MCF 10A (cell line): ENCODE measurements at regions not wholly inside any gene's neighbourhood (a gene's known extent, or its start where the extent isn't known, plus 50 kb on each side); places are given as distances from the start of the nearest gene placed in this dataset.

Source experiments
- BruUV-seq: library from RNA; stranded (reverse); fragments of 400-500 nt; replicated peaks from 2 replicates; lab custom pipeline; 2021; lab: Mats Ljungman, UMichigan
- CTCF ChIA-PET: fragments of 300-600 bp; sonication (Branson Sonifier 250); formaldehyde crosslinking; extraction: SDS; loops from one replicate; lab custom pipeline; 2021; ENCODE audit warnings: antibody characterized with exemption, inconsistent platforms; lab: Yijun Ruan, JAX
- POLR2A ChIA-PET: fragments of 300-600, 350-650 bp; sonication (Branson Sonifier 250); formaldehyde crosslinking; extraction: SDS; loops from one replicate; lab custom pipeline; 2020; ENCODE audit warnings: antibody characterized with exemption, inconsistent platforms; lab: Yijun Ruan, JAX
- DNase-seq: peaks from one replicate; pipeline ENCODE4 v3.0.0-alpha.2; 2018; ENCODE audit not compliant: unreplicated experiment
- H3K27ac Mint-ChIP-seq: one replicate; pipeline ENCODE4 v1.8.0; 2022; ENCODE audit warnings: mild to moderate bottlenecking, low read depth, mixed read lengths; ENCODE audit not compliant: unreplicated experiment
- H3K27me3 Mint-ChIP-seq: one replicate; pipeline ENCODE4 v1.8.0; 2022; ENCODE audit warnings: mixed read lengths; ENCODE audit not compliant: insufficient read depth, unreplicated experiment
- H3K36me3 Mint-ChIP-seq: one replicate; pipeline ENCODE4 v1.8.0; 2022; ENCODE audit warnings: mild to moderate bottlenecking, moderate library complexity, mixed read lengths; ENCODE audit not compliant: insufficient read depth, unreplicated experiment
- H3K4me1 Mint-ChIP-seq: one replicate; pipeline ENCODE4 v1.8.0; 2022; ENCODE audit warnings: mixed read lengths; ENCODE audit not compliant: insufficient read depth, unreplicated experiment
- H3K4me3 Mint-ChIP-seq: one replicate; pipeline ENCODE4 v1.8.0; 2022; ENCODE audit warnings: mild to moderate bottlenecking, moderate library complexity, mixed read lengths; ENCODE audit not compliant: unreplicated experiment
- H3K9me3 Mint-ChIP-seq: one replicate; pipeline ENCODE4 v1.8.0; 2022; ENCODE audit warnings: mixed read lengths; ENCODE audit not compliant: unreplicated experiment
- intact Hi-C: fragments of 100-400 bp; cut with micrococcal nuclease; formaldehyde crosslinking; loops from 2 replicates; pipeline ENCODE4 v1.14.1; 2022
- TF ChIP-seq, protein P1 (sequence below): fragments of 200-600 bp; IDR thresholded peaks from one replicate; pipeline ENCODE4 v1.8.0; 2022; ENCODE audit warnings: antibody characterized with exemption, mild to moderate bottlenecking; ENCODE audit not compliant: unreplicated experiment

DNA sequence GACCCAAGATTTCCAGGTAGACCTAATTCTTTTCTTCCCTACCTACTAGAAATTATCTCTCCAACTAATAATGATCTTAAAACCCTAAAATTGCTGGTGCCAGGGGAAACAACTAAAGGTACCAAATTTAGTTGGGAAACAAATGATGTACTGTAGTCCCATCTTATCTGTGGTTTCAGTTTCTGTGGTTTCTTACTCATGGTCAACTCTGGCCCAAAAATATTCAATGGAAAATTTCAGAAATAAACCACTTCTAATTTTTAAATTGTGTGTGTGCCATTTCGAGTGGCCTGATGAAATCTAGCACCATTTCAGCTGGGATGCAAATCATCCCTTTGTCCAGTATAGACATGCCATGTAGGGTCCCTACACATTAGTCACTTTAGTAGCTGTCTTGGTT lies 475.2 kb upstream of the EPHA7 start:
- no peak for DNase-seq
- TF ChIP-seq, protein P1, sequence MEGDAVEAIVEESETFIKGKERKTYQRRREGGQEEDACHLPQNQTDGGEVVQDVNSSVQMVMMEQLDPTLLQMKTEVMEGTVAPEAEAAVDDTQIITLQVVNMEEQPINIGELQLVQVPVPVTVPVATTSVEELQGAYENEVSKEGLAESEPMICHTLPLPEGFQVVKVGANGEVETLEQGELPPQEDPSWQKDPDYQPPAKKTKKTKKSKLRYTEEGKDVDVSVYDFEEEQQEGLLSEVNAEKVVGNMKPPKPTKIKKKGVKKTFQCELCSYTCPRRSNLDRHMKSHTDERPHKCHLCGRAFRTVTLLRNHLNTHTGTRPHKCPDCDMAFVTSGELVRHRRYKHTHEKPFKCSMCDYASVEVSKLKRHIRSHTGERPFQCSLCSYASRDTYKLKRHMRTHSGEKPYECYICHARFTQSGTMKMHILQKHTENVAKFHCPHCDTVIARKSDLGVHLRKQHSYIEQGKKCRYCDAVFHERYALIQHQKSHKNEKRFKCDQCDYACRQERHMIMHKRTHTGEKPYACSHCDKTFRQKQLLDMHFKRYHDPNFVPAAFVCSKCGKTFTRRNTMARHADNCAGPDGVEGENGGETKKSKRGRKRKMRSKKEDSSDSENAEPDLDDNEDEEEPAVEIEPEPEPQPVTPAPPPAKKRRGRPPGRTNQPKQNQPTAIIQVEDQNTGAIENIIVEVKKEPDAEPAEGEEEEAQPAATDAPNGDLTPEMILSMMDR = no peak
- no TSS peak for BruUV-seq
- intact Hi-C loops = no loop called here
- H3K4me3 Mint-ChIP-seq = no peak overlapping the region
- POLR2A ChIA-PET = no interaction called here
- H3K4me1 Mint-ChIP-seq = no peaks in the 10 kb centered on the region
- CTCF ChIA-PET = no interaction called here
- H3K9me3 Mint-ChIP-seq = peaks cover 4% of the 10 kb centered on the region
- H3K27ac Mint-ChIP-seq = no peak overlapping the region
- no peaks in the 10 kb centered on the region for H3K36me3 Mint-ChIP-seq
- peaks cover 11% of the 10 kb centered on the region for H3K27me3 Mint-ChIP-seq

DNA sequence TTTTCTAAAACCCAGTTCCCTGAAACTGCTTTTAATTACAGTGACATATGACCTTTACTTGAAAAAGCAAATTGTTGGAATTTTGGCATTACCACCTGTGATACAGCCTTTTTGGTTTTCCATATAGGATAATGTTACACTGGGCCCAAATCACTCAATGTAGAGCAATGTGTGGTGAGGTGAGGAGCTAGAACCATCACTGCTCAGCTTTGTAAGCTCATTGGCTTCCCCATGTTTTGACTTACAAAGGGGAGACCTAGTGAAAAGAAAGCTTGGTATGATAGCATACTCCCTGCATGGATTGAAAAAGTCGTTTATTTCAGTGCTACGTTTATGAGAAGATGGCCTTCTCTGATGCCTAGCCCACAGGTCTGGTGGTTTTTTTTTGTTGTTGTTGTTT lies 470.4 kb upstream of the EPHA7 start:
- Mint-ChIP-seq H3K27ac (no peak overlapping the region), H3K4me1 (no peaks in the 10 kb centered on the region), H3K4me3 (no peak overlapping the region), H3K9me3 (peaks cover 4% of the 10 kb centered on the region), H3K27me3 (peaks cover 11% of the 10 kb centered on the region), H3K36me3 (no peaks in the 10 kb centered on the region)
- intact Hi-C loops = no loop called here
- no peak for DNase-seq
- BruUV-seq = no TSS peak
- TF ChIP-seq, protein P1 = no peak
- CTCF ChIA-PET = no interaction called here
- POLR2A ChIA-PET = no interaction called here

GRCh38 chr6:93886416-93886815 lies 467.1 kb upstream of the EPHA7 start:
- TF ChIP-seq, protein P1 = no peak
- Mint-ChIP-seq H3K4me1 (no peaks in the 10 kb centered on the region), H3K4me3 (no peak overlapping the region), H3K27ac (no peak overlapping the region), H3K27me3 (peaks cover 5% of the 10 kb centered on the region), H3K36me3 (no peaks in the 10 kb centered on the region), H3K9me3 (peaks cover under 1% of the 10 kb centered on the region)
- no TSS peak for BruUV-seq
- intact Hi-C loops = no loop called here
- CTCF ChIA-PET = interaction anchor here (0.6 kb wide), 1 partner anchor 368 kb away, joined by 3 read pairs; no protein-coding TSS in a partner anchor
- DNase-seq = no peak
- POLR2A ChIA-PET = no interaction called here

- TF ChIP-seq, protein P1 = no peak
- CTCF ChIA-PET = no interaction called here
- no TSS peak for BruUV-seq
- Mint-ChIP-seq H3K4me1 (no peaks in the 10 kb centered on the region), H3K9me3 (no peaks in the 10 kb centered on the region), H3K36me3 (no peaks in the 10 kb centered on the region), H3K4me3 (no peak overlapping the region), H3K27ac (no peak overlapping the region), H3K27me3 (no peaks in the 10 kb centered on the region)
- intact Hi-C loops = no loop called here
- POLR2A ChIA-PET = no interaction called here
- no peak for DNase-seq
Observed at GRCh38 chr6:93859971-93860370, 440.6 kb upstream of the EPHA7 start.
